ENCODE measurements at regions not wholly inside any gene's neighbourhood (a gene's known extent, or its start where the extent isn't known, plus 50 kb on each side); places are given as distances from the start of the nearest gene placed in this dataset.

GRCh38 chr14:97411938-97412612 lies 614.9 kb downstream of the VRK1 start:
- intact Hi-C loops (cut with DNase I), result no loop called here
- WGBS, result 7% methylated on average over 15 of the region's 15 CpGs
- peaks cover 5% of the 10 kb centered on the region for H3K27me3 ChIP-seq (replicated peaks; ENCODE audit: insufficient read depth)

DNA sequence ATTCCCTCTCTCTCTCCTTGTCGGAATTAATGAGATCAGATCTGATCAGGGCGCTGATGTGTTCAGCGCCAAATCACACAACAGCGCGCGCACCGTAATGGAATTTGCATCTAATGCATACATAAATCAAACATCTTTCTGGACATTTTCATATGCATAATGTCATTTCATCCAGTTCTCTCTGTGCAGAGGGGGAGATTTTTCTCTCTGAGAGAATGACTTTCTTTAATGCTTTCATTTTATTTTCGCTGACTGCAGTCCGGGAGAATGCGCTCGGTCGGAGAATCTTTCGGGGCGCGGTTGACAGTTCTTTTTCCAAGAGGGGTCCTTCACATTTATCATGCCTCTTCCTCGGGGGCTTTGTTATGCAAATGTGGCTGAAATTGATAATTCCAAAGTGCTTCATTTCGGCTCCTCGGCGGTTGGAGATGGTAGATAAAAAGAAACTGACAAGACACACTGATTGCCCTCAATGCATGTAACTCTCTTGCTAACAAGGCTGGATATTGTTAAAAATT lies 615.9 kb downstream of the VRK1 start:
- Histone ChIP-seq H3K27me3 (replicated peaks; ENCODE audit: insufficient read depth) (peaks cover 5% of the 10 kb centered on the region), H3K36me3 (no peaks in the 10 kb centered on the region), H3K9me3 (no peaks in the 10 kb centered on the region), H3K4me1 (replicated peaks) (no peaks in the 10 kb centered on the region), H3K4me3 (no peak overlapping the region), H3K27ac (no peak overlapping the region)
- TF ChIP-seq POLR2A (IDR thresholded peaks at IDR 0.05) (no peak), POLR2AphosphoS5 (IDR thresholded peaks at IDR 0.05) (no peak), CTCF (IDR thresholded peaks at IDR 0.05) (no peak)
- WGBS, result 3% methylated on average over 19 of the region's 19 CpGs
- no peak for DNase-seq (ENCODE audit: low spot score)
- intact Hi-C loops (cut with DNase I), result no loop called here

More at GRCh38 chr14:97411938-97412612, 614.9 kb downstream of the VRK1 start:
- Histone ChIP-seq H3K9me3 (no peaks in the 10 kb centered on the region), H3K36me3 (no peaks in the 10 kb centered on the region), H3K4me1 (replicated peaks) (no peaks in the 10 kb centered on the region), H3K4me3 (no peak overlapping the region), H3K27ac (no peak overlapping the region)
- no peak for TF ChIP-seq POLR2A (IDR thresholded peaks at IDR 0.05)
- no peak for TF ChIP-seq CTCF (IDR thresholded peaks at IDR 0.05)
- TF ChIP-seq POLR2AphosphoS5 (IDR thresholded peaks at IDR 0.05), result no peak
- DNase-seq (ENCODE audit: low spot score), result no peak

DNA sequence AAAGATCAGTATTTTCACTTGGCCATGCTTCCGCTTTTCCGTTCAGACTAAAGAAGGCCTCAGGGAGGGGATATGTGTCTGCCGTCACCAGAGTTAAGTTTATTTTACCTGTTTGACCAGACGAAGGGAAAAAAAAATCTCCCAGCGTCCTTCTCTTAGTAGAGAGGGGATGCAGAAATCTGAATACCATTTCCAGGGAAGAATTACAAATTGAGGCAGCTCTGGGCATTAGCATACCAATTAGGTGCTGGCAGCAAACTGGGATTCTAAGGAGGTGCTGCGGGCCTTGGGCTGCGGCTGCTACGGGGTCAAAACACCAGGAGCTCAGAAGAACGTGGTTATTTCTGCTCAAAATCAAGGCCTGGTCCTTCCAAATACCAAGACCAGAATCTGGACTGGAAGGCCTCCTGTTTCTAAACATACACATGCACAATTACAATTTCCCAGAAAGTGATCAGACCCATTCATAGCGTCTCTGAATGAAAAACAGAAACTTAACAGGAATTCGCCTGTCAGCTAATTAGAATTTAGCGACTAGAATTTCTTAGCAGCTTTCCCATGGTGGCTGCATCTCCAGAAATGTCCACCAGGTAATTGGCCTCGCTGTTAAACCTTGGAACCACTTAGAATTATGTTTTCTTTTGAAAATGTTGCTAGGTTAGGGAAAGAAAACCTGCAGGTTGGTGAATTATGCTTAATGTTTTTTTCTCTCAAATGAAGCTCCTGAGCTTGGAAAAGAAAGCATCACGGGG lies 617.0 kb downstream of the VRK1 start:
- no peaks in the 10 kb centered on the region for H3K9me3 ChIP-seq
- peaks cover 5% of the 10 kb centered on the region for H3K27me3 ChIP-seq (replicated peaks; ENCODE audit: insufficient read depth)
- WGBS, result 56% methylated on average over 14 of the region's 14 CpGs
- intact Hi-C loops (cut with DNase I), result no loop called here
- H3K36me3 ChIP-seq, result no peaks in the 10 kb centered on the region
- H3K4me1 ChIP-seq (replicated peaks), result no peaks in the 10 kb centered on the region
- no peak for DNase-seq (ENCODE audit: low spot score)
- TF ChIP-seq POLR2A (IDR thresholded peaks at IDR 0.05) (no peak), CTCF (IDR thresholded peaks at IDR 0.05) (no peak), POLR2AphosphoS5 (IDR thresholded peaks at IDR 0.05) (no peak)
- H3K4me3 ChIP-seq, result no peak overlapping the region
- no peak overlapping the region for H3K27ac ChIP-seq

- 36% methylated on average over 11 of the region's 11 CpGs for WGBS
- H3K9me3 ChIP-seq, result no peaks in the 10 kb centered on the region
- no peaks in the 10 kb centered on the region for H3K4me1 ChIP-seq (replicated peaks)
- no peak overlapping the region for H3K4me3 ChIP-seq
- no peak overlapping the region for H3K27ac ChIP-seq
- H3K27me3 ChIP-seq (replicated peaks; ENCODE audit: insufficient read depth), result peaks cover 5% of the 10 kb centered on the region
- intact Hi-C loops (cut with DNase I), result no loop called here
- H3K36me3 ChIP-seq, result no peaks in the 10 kb centered on the region
- TF ChIP-seq POLR2A (IDR thresholded peaks at IDR 0.05), result no peak
- no peak for TF ChIP-seq CTCF (IDR thresholded peaks at IDR 0.05)
- no peak for TF ChIP-seq POLR2AphosphoS5 (IDR thresholded peaks at IDR 0.05)
- no peak for DNase-seq (ENCODE audit: low spot score)
Measured at GRCh38 chr14:97414718-97415098, 617.5 kb downstream of the VRK1 start.

Measured in prostate gland (tissue), 2 donors.